HL-60 (cell line): ENCODE measurements at regions not wholly inside any gene's neighbourhood (a gene's known extent, or its start where the extent isn't known, plus 50 kb on each side); places are given as distances from the start of the nearest gene placed in this dataset.

ENCODE experiments used
- DNase-seq, 2 experiments: peaks; one replicate each; pipeline ENCODE4 v3.0.0-alpha.2; 2010 to 2020; ENCODE audit warnings: low read depth in 1 of 2, low spot score in 1 of 2
- H3K27ac ChIP-seq: fragments of 250-450 bp; sonication (Bioruptor Pico); replicated peaks from 2 replicates; pipeline ENCODE4 v1.5.1; 2020; ENCODE audit warnings: mild to moderate bottlenecking, moderate library complexity
- H3K27me3 ChIP-seq: fragments of 250-450 bp; sonication (Bioruptor Pico); 2 replicates; pipeline ENCODE4 v1.5.1; 2021; ENCODE audit warnings: mild to moderate bottlenecking, moderate library complexity; ENCODE audit not compliant: insufficient read depth, poor library complexity, severe bottlenecking
- H3K4me3 ChIP-seq: replicated peaks from 2 replicates; pipeline ENCODE4 v1.5.1; 2011; ENCODE audit warnings: mild to moderate bottlenecking, control low read depth, low read length; ENCODE audit not compliant: insufficient read depth
- CTCF ChIP-seq: IDR thresholded peaks from one replicate; pipeline ENCODE4 v1.5.1; 2011; ENCODE audit warnings: low read length, control low read depth, inconsistent platforms; ENCODE audit not compliant: insufficient read depth
- GABPA ChIP-seq: IDR thresholded peaks from 2 replicates; pipeline ENCODE4 v1.6.1; 2012; ENCODE audit warnings: low read depth
- POLR2AphosphoS5 ChIP-seq: IDR thresholded peaks from 2 replicates; pipeline ENCODE4 v1.6.1; 2012; ENCODE audit warnings: low read depth
- REST ChIP-seq: IDR thresholded peaks from 2 replicates; pipeline ENCODE4 v1.6.1; 2012; ENCODE audit warnings: low read depth; ENCODE audit not compliant: insufficient replicate concordance
- SPI1 ChIP-seq: IDR thresholded peaks from 2 replicates; pipeline ENCODE4 v1.6.1; 2012; ENCODE audit warnings: low read depth, mild to moderate bottlenecking, borderline replicate concordance

GRCh38 chr5:127183332-127183731 lies 107.3 kb upstream of the MEGF10 start:
- no peak overlapping the region for H3K4me3 ChIP-seq
- TF ChIP-seq POLR2AphosphoS5 = no peak
- TF ChIP-seq REST = no peak
- no peak for TF ChIP-seq CTCF
- no peak for TF ChIP-seq GABPA
- no peak for TF ChIP-seq SPI1
- H3K27me3 ChIP-seq = no peaks in the 10 kb centered on the region
- no peak overlapping the region for H3K27ac ChIP-seq
- no peak for DNase-seq

GRCh38 chr5:127184851-127185250 lies 105.7 kb upstream of the MEGF10 start:
- TF ChIP-seq SPI1 (no peak), GABPA (no peak), POLR2AphosphoS5 (no peak), REST (no peak), CTCF (no peak)
- Histone ChIP-seq H3K4me3 (no peak overlapping the region), H3K27ac (no peak overlapping the region), H3K27me3 (no peaks in the 10 kb centered on the region)
- DNase-seq = no peak

DNA sequence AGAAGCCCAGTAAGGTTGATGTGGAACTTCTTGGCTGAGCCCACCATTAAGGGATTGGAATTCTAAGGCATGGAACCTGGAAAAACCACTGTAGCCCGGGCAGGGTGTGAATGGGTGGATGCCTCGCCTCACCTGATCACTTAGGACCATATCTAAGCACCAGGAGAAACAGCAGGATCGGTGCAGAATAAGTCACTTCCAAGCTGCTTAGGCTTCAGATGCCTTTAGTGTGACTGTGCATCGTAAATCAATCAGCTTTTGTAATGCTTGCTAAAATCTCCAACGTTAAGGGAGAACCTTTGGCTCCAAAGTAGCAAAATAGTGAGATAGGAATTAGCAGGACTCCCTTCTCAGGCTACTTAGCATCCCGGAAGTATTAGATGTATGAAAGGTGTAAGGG lies 103.9 kb upstream of the MEGF10 start:
- no peak overlapping the region for H3K27ac ChIP-seq
- no peak for DNase-seq
- TF ChIP-seq SPI1 = no peak
- TF ChIP-seq REST = no peak
- no peak for TF ChIP-seq CTCF
- TF ChIP-seq GABPA = no peak
- TF ChIP-seq POLR2AphosphoS5 = no peak
- no peak overlapping the region for H3K4me3 ChIP-seq
- H3K27me3 ChIP-seq = no peaks in the 10 kb centered on the region
